NCI-H1105 (cell line): ENCODE measurements at regions not wholly inside any gene's neighbourhood (a gene's known extent, or its start where the extent isn't known, plus 50 kb on each side); places are given as distances from the start of the nearest gene placed in this dataset.

ENCODE experiments used
- DNase-seq: peaks from one replicate; lab custom pipeline; 2025; lab: John Stamatoyannopoulos, UW

DNA sequence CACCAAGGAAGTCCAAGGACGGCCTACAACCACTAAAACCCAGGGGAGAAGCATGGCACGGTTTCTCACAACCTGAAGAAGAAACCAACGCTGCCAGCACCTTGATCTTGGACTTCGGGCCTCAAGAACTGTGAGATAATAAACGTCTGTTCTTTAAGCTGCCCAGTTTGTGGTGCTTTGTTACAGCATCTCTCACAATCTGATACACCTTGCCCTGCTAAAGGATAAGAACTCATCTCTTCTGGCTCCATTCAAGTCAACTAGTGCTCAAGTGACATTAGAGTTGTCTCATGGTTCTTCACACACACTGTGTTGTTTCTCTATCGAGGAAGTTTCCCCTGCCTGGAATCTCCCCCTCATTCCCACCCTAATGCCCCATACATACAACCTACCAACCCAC is 314.4 kb upstream of the RUNX1 start:
- DNase-seq: no peak

DNA sequence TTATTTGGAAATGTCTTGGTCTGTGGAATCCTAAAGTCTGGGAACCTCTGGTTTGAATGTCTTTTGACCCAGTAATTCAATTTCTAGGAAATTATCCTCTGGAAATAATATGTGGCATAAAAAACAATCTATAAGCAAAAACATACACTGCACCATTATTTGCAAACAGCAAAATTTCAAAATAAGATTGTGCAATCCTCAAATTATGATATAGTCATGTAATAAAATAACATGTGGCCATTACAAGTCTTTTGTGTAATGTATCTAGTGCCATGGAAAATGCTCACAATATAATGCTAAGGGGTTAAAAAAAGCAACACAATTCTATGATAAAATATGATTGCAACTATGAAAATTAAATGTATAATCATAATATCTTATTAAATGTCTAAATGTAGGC is 312.9 kb upstream of the RUNX1 start:
- DNase-seq: no peak

DNA sequence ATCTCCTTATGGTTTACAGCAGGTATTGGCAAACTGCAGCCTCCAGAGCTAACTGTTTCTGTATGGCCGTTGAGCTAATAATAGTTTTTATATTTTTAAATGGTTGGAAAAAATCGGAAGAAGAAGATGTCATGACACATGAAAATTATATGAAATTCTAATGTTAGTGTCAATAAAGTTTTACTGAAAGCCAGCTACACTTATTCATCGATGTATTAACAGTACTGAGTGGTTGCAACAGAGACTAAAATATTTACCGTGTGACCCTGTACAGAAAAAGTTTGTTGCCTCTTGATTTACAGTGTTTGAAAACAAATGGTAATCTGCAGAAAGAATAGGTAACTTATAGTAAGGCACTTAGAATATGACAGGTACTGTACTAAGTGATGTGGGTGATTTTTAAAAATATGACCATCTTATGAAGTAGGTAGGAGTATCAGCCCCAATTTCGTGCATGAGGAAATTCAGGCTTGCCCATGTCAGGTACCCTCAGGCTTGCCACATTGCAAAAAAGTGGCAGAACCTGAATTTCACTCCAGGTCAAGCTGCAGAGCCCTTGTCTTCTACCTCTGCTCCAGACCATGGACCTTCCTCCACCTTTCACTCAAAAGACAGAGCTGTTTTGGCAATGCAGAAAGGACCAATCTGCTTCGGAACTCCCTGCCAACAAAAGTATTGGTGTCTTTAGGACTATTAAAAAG is 311.9 kb upstream of the RUNX1 start:
- DNase-seq: no peak

DNA sequence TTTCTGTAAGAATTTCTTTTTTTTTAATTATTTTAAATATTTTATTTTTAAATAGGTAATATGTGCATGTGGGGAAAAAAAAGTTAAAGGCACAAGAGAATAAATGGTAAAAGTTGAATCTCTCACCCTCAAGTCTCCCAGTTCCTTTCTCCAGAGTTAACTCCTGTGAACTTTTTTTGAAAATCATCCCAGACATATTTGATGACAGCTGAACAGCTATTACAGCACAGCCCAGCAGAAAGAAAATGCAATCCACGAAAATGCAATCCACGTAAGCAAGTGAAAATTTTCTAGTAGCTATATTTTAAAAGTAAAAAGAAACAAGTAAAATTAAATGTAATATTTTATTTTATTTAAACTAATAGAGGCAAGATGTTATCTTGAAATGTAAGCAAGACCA is 310.0 kb upstream of the RUNX1 start:
- no peak for DNase-seq

DNA sequence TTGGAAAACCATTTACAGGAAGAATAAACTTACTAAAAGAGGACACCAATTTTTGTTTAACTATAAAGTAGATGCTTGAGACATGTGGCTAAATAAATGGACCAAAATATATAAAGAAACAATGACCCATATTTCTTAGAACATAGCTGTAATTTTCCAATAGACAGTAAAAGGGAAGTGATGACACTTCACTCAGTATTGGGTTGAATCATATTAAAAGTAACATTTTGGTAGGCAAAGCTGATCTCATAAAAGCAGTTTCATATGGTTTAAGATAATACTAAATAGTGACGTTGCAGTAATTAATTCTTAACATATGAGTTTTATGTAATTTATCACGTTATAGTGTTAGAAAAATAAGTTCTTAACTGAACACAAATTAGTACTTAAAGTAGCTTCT is 308.9 kb upstream of the RUNX1 start:
- DNase-seq: no peak

DNA sequence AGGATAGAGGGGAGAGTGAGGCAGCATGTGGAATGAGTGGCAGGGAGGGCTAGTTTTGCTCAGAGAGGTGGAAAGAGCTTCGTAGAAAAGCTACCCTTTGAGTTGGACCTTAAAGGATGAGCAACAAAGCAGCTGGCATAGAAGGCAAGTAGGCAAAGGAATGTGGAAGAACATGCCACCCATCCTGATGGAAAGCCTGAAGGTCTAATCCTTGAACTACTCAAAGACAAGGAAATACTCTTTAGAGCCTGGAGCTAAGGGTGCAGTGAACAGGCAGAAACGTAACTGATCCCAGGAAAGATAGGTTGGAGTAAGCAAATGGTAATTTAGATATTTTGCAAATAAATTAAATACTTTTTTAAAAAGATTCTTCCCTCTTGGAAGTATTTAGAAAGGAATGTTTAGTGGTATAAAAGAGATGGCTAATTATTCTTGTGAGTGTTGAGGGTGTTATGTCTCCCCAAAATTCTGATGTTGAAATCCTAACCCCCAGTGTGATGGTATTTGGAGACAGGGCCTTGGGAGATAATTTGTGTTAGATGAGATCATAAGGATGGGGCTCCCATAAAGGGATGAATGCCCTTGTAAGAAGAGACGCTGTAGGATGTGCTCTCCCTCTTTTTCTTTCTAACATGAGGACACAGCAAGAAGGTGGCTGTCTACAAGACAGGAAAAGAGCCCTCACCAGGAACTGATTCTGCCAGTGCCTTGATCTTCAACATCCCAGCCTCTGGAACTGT is 308.1 kb upstream of the RUNX1 start:
- no peak for DNase-seq

DNA sequence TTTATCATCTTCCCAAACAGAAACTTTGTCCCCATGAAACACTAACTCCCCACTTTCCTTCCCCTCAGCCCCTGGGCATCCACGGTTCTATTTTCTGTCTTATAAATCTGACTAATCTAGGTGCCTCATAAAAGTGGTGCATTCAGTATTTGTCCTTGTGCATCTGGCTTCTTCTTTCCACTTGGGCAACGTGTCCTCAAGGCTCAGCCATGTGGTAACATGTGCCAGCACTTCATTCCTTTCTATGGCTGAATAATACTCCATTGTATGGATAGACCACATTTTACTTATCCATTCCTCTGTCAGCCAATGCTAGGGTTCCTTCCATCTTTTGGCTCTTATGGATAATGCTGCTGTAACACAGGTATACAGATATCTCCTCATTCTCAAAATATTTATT is 305.0 kb upstream of the RUNX1 start:
- DNase-seq: no peak

DNA sequence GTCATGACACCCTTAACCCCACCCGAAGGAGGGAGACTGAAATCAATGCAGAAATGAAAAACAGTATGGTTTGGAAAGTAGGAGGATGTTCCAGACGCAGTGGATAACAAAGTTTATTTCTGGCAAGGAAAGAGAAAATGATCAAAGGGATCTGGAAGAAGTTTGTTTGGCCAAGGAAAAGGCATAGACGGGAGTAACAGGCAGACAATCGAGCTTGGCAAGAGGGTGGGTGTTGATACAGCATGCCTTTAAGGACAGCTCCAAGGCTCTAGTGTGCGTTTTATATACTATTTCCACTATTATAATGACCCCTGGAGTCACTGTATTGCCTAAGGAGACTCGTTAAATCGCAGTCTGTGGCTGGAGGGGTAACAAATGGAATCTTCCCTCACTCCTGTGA is 303.7 kb upstream of the RUNX1 start:
- no peak for DNase-seq

DNA sequence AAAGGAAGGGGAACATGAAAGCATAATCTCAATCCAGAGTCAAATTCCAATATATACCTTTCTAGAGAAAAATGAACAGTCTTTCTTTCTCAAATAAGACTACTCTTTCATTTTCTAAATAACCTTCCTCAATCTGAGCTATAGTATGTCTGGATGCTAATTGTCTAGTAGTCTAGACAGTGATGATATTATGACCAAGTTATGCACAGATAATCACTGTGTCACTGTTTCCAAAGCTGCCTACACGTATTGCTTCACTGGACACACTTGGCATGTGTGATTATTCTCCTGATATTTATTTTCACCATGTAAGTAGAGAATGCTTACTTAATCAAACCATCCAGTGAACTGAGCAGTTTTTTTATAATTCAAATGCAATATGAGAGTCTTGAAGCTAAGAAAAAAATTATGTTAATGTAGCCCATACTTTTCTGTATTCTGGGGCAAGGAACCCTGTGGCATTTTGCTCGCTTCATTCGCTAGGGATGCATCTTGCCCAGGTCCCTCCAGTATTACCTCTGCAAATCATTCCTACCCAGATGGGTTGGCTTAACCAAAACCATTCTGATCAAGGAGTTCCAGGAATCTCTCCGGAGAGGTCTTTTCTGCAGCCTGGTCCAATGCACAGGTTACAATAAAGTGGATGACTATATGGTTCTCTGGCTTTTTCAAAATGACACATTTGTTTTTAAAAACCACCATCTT is 303.1 kb upstream of the RUNX1 start:
- DNase-seq: no peak

DNA sequence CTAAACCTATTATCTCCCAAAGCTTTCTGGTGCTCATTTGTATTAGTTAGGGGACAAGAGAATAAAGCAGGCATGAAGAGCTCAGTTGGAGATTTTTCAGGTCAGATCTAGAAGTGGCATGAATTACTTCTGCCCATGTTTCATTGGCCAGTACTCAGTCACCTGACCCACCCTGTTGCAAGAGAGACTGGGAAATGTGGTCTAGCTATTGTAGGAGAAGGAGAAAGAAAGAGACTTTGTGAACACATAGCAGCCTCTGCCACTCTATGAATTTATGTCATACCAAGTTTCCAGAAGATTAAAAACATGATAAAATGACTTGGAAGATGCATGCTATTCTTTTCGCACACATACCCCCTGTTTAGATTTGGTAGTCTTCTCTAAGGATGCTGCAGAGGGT is 302.3 kb upstream of the RUNX1 start:
- DNase-seq: no peak

DNA sequence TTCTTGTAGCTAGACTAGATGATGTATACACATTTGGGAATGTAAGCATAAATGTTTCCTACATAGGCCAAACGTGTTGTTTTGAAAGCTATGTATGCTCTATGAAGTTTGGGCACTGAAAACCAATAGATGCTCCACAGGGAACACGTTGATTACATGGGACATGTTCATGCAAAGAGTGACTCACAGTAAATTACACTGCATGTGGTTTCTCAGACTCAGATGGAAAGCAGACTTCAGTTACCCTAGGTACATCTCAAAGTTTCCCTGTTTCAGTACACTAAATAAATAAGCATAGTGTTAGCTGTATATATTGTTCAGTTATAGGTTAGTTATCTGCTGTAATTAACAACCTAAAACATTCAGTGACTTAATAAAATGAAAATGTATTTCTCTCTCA is 301.9 kb upstream of the RUNX1 start:
- DNase-seq: no peak

DNA sequence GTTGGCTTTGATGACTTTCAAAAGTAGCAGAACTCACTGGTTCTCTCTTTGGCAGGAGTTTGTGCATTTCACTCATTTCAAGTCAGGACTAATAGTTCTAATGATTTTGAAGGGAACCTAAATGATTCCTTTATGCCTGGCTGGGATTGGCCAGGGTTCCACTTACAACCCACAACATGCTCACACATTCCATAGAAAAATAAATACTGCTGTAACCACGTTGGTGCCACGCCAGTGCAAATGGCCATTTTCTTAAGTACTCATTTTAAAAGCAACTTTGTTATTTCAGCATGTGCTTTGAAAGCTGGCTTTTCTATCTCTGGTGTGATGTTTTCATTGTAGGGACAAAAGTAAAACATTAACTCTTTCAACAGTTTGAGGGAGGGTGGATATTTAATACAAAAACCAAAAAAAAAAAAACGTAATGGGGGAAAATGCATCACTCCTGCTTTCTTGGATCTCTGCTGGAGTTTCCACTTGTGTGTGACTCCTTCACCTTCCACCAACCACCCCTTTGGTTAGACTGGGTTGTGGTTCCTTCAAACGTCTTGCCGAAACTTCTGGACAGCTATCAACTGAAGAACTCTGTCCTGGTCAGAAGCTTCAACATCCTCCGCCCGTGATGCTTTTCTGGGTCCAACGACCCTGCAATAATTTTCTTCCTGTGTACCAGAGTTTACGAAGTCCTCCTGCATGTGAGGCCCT is 300.4 kb upstream of the RUNX1 start:
- DNase-seq: no peak

DNA sequence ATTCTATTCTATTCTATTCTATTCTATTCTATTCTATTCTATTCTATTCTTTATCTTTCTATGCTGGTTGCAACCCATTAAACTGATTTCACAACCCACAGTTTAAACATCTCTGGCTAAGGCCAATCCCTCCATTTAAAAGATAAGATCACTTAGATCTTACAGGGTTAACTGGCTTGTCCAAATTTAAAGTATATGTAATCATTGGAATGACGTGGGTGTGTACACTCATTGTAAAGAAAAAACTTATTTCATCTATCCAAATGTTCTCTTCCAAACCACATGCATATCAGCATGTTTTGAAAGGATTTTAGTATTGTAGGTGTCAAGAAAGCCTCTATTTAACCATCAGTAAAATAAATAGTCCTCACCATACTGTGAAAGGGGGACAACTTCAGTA is 299.6 kb upstream of the RUNX1 start:
- no peak for DNase-seq

DNA sequence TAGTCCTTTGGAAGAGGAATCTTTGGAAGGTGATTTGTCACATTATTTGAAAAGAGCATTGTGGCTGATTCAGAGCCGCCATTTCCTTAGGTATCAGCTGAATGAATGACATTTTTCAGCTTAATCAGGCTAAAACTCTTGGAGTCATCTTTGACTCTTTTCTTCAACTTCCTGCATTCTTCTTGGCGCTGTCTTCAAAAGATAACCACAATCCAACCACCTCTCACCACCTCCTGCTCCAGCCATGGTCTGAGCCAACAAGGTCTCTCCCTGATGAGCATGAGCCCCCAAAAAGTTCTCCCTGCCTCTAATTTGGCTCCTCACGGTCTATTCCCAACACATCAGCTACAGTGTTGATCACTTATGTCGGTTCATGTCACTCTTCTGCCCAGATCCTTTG is 297.6 kb upstream of the RUNX1 start:
- DNase-seq: no peak

DNA sequence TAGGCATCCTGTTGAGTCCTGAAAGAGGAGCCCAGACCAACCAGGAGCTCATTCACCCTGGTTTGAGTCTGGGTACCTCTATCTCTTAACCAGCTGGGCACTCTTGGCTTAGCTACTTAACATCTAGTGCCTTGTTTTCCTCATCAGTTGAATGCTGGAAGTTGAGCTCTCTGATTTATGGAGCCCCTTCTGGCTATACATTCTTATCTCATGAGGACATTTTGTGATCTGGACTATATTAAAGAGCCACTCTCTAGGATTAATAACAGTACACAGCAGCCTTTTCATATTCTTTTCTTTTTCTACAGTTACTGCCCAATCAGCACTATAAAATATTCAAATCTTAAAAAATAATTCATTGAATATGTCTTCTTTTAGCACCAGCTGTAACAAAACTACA is 296.9 kb upstream of the RUNX1 start:
- no peak for DNase-seq

DNA sequence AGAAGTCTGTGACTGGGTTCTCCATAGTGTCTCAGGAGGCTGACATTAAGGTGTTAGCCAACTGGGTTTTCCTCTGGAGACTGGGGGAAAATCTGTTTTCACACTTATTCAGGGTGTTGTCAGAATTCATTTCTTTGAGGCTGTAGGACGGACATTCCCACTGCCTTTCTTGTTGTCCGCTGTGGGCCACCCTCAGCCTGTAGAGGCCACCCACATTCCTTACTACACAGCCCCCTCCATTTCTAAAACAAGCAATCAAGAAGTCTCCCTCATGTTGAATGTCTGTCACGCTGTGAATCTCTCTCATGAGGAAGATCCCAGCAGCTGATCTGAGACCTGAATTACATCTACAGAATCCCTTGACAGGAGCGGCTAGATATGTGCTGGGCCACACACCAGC is 295.5 kb upstream of the RUNX1 start:
- no peak for DNase-seq

DNA sequence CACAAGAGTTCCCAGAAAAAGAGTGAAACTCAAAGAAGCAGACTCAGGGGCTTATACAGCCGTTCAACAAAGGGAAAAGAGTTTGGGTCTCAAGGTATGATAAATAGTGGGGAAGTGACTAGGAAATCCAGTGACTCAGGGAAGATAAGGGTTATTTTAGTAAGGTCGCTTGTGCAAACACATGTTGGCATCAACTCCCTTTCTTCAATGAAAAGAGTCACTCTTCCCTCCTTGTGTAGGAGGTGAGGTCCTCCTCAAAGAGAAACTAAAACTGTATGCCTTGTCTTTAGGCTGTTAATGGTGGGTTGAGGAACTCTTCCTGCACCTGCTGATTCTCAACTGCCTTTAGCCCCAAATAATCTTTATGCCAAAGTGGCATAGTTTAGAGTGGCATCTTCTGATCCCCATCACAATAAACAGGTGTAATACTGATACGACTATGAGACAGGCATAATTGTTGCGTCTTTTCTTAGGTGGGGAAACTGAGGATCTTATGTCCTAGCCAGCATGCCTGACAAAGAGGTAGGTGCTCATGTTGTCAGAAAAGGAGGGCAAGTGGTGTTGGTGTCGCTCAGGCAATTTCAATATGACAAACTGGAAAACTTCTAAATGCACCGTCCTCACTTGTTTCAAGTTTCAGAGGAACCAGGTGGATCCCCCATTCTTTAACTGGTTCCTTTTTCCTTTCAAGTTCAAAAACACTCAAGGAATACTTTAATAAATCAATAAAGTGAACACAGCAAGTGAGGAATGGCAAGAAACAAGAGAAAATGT is 294.1 kb upstream of the RUNX1 start:
- DNase-seq: no peak

DNA sequence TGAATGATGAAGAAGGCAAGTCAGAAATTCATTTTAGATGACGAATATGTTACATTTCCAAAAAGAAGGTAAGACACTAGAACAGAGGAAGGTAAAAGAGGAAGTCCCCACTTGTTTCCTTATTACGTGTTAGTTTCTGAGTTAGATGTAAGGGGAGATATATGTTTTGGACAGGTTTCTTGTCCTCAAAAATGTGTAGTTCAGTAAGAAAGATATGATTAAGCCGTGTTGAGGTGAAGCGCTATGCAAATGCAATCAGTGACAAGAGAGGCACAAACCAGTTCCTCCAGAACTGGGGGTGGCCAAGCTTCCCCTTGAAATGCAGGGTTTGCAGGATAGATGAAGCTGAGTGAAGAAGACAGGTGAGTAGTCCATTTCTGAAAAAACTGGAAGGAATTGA is 293.3 kb upstream of the RUNX1 start:
- DNase-seq: no peak

DNA sequence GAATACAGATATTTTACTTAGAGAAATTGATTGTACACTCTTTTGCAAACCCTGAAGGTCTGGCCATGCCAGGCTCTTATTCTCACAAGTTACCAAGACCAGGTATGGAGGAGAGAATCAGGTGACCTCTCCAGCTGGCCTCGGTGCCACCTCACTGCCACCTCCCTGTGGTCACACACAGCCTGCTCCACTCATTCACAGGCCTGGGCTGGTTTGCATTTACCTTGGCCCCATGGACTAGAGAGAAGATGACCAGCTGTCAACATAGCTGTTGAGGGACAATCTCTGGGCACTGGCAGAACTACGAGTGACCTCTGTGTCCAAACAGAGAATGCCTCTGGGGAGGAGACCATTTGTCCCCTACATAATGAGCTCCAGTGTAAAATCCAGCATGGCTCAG is 291.2 kb upstream of the RUNX1 start:
- DNase-seq: no peak

DNA sequence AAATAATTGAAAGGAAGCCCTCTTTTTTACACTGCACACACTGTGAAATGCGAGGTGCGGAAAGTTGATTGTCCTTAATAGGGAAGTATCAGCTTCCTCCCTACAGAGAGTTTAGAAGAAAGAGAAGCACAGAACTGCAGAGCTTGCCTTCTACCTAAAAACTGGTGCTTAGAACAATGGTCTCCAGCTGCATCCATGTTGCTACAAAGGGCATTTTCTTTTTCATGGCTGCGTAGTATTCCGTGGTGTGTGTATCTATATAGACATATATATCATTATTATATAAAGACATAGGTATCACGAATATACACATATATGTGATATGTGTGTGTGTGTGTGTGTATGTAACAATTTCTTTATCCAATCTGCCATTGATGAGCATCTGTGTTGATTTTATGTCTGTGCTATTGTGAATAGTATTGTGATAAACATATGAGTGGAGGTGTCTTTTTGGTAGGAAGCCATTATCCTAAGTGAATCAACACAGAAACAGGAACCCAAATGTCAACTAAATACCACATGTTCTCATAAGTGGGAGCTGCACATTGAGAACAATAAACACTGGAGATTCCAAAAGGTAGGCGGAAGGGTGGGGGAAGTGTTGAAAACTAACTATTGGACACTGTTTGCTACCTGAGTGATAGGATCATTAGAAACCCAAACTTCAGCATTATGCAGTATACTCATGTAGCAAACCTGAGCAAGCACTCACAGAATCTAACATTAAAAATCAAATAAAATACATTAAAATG is 290.0 kb upstream of the RUNX1 start:
- DNase-seq: no peak

DNA sequence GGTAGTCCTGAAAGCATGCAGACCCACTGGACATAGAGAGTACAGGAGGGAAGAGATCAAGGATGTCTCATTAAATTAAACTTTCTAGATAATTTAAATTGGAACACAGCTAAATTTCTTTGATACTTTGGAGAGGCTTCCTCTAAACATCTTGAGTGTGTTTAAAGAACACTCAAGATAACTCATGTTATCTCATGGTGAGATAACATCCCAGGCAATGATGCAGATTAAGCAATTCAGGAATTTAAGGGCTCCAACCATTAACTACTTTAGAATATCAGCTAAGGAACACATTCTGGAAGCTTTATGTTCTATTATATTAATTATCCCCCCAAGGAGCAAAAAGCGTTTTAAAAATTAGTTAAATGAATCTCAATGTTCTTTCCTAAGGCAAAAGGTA is 289.2 kb upstream of the RUNX1 start:
- DNase-seq: no peak
